ENCODE measurements at regions not wholly inside any gene's neighbourhood (a gene's known extent, or its start where the extent isn't known, plus 50 kb on each side); places are given as distances from the start of the nearest gene placed in this dataset.

DNA sequence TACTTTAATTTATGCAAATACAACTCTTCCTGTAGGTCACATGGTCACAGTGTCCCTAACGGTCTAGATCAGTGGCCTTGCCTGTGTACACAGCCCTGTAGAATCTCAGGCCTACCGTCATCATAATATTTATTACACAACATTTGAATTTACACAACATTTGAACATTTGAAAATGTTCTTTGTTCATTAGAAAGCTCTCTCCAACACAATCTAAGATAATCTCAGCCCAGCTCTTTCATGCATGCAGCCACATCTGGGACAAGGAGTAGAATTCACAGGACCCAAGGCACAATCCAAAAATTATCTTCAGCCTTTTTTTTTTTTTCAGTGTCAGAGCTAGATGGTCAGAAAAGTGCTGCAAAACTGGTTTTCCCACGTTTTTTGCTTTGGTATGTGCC is 892.8 kb downstream of the TFAP2A start:
- Mint-ChIP-seq H3K27ac (no peak overlapping the region), H3K36me3 (no peaks in the 10 kb centered on the region), H3K4me3 (no peak overlapping the region), H3K9me3 (peaks cover 2% of the 10 kb centered on the region), H3K27me3 (no peaks in the 10 kb centered on the region), H3K4me1 (no peaks in the 10 kb centered on the region)
- no peak for DNase-seq
- CTCF ChIA-PET, result no interaction called here

DNA sequence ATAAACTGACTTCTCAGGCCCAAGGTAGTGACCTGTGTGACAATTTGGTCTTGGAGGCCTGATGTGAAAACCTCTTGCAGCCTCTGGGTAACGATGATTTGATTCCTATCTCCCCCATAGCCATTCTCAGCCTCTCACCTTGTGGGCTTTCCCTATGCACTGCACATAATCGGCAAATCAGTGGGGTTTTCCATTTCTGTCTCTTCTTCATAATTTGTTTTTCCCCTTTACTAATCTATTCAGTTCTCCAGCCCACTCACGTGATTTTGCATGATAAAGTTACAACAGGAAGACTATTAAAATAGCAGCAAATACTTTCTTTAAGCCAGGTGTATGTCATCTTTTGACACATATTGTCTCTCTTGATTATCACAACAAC is 893.7 kb downstream of the TFAP2A start:
- CTCF ChIA-PET, result no interaction called here
- DNase-seq, result no peak
- Mint-ChIP-seq H3K9me3 (peaks cover 2% of the 10 kb centered on the region), H3K27me3 (no peaks in the 10 kb centered on the region), H3K27ac (no peak overlapping the region), H3K4me3 (no peak overlapping the region), H3K36me3 (no peaks in the 10 kb centered on the region), H3K4me1 (no peaks in the 10 kb centered on the region)

DNA sequence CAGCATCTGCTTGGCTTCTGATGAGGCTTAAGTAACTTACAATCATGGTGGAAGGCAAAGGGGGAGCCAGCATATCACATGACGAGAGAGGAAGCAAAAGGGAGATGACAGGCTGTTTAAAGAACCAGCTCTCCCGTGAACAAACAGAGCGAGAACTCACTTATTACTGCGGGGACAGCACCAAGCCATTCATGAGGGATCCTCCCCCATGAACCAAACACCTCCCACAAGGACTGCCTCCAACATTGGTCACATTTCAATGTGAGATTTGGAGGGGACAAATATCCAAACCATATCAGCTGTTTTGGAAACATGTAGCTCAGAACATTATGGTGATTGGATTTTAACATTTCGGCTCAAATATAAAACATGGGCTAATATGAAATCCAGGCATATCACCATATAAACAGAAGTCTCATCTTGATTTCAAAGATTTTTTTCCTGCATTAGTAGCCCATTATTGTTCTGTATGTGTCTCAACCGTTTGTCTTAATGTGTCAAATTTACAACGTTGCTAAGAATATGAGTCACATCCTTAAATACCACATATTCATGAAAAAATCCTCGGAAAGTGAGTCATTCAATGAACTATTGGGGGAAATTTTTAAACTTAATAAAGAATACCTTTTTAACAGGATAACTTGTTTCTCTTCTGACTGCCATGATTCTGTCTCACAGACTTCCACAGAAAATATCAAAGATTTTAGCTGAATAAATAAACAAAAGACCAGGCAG is 894.3 kb downstream of the TFAP2A start:
- Mint-ChIP-seq H3K4me3 (no peak overlapping the region), H3K27ac (no peak overlapping the region), H3K27me3 (no peaks in the 10 kb centered on the region), H3K4me1 (no peaks in the 10 kb centered on the region), H3K36me3 (no peaks in the 10 kb centered on the region), H3K9me3 (peaks cover 2% of the 10 kb centered on the region)
- CTCF ChIA-PET, result no interaction called here
- DNase-seq, result no peak

DNA sequence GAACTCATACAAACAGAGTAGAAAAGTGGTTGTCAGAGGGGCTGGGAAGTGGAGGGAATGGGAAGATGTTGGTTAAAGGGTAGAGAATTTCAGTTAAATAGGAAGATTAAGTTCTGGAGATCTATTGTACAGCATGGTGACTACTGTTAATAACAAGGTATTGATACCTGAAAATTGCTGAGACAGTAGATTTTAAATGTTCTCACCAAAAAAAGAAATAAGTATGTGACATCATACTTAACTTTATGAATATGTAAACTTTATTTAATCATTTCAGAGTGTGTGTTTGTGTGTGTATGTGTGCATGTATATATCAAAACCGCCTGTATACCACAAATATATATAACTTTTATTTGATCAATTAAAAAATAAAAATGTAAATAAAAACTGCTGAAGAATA is 896.4 kb downstream of the TFAP2A start:
- CTCF ChIA-PET, result no interaction called here
- H3K27ac Mint-ChIP-seq, result no peak overlapping the region
- no peaks in the 10 kb centered on the region for H3K4me1 Mint-ChIP-seq
- H3K27me3 Mint-ChIP-seq, result no peaks in the 10 kb centered on the region
- no peaks in the 10 kb centered on the region for H3K36me3 Mint-ChIP-seq
- no peak for DNase-seq
- H3K9me3 Mint-ChIP-seq, result peaks cover 4% of the 10 kb centered on the region
- no peak overlapping the region for H3K4me3 Mint-ChIP-seq

DNA sequence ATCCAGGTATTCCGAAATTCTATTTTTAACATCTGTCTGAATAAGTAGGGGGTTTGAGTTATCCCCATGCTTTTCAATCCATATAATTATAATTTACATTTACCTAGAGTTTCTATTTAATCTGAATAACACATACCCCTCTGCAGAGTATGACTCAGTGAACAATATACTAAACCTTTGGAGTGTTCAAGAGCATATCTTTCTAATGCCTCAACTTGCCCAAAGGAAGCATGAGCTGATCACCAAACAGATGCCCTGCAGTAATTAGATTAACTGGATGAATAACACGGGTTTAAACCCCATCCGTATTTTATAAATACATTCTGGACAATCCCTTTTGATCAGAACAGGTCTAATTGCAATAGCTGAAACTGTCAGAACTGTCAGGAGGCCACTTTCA is 897.1 kb downstream of the TFAP2A start:
- CTCF ChIA-PET, result no interaction called here
- no peak overlapping the region for H3K27ac Mint-ChIP-seq
- H3K9me3 Mint-ChIP-seq, result peaks cover 2% of the 10 kb centered on the region
- H3K4me1 Mint-ChIP-seq, result no peaks in the 10 kb centered on the region
- no peak for DNase-seq
- H3K4me3 Mint-ChIP-seq, result no peak overlapping the region
- H3K36me3 Mint-ChIP-seq, result no peaks in the 10 kb centered on the region
- no peaks in the 10 kb centered on the region for H3K27me3 Mint-ChIP-seq

GRCh38 chr6:9515633-9516606 is 899.0 kb downstream of the TFAP2A start:
- DNase-seq, result no peak

DNA sequence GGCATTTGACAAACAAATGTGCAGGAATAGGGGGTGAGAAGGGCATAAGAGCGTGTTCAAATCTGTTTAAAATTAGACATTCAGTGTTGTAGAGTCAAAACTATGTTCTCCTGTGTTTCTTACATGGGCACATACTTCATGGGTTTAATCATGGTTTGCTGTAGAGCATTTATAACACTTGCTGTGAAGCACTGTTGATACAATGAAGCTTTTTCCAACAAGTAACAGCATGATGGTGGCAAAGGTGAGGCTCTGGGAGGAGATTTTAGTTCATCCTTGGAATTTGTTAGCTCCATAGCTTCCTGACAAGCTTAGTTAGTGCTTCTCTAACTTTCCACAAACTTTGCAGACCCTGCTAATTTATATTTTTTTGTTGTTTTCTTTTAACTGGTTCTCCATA is 900.7 kb downstream of the TFAP2A start:
- no peaks in the 10 kb centered on the region for H3K27me3 Mint-ChIP-seq
- CTCF ChIA-PET, result no interaction called here

More at GRCh38 chr6:9515633-9516606, 899.0 kb downstream of the TFAP2A start:
- CTCF ChIA-PET, result no interaction called here
- H3K4me1 Mint-ChIP-seq, result no peaks in the 10 kb centered on the region
- peaks cover 2% of the 10 kb centered on the region for H3K9me3 Mint-ChIP-seq
- H3K27me3 Mint-ChIP-seq, result no peaks in the 10 kb centered on the region
- H3K27ac Mint-ChIP-seq, result no peak overlapping the region
- no peaks in the 10 kb centered on the region for H3K36me3 Mint-ChIP-seq
- H3K4me3 Mint-ChIP-seq, result no peak overlapping the region

DNA sequence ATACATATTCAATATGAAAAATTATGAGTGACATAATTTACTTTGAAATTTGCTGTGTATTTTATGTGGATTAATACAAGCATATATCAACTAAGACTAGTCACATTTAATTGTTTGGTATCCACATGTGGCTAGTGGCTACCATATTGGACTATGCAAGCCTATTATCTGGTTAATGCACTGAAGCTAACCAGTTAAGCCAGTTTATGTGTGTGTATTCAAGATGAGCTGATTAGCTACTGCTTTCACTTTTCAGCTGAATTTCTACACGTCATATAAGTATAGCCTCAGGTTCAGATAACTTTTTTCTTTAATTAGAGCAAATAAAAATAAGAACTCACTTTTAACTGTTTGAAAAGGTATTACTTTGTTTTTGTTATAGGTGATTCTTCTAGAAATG is 903.7 kb downstream of the TFAP2A start:
- H3K4me3 Mint-ChIP-seq, result no peak overlapping the region
- no peak overlapping the region for H3K27ac Mint-ChIP-seq
- H3K36me3 Mint-ChIP-seq, result no peaks in the 10 kb centered on the region
- H3K4me1 Mint-ChIP-seq, result no peaks in the 10 kb centered on the region
- no peak for DNase-seq
- peaks cover 3% of the 10 kb centered on the region for H3K9me3 Mint-ChIP-seq
- H3K27me3 Mint-ChIP-seq, result no peaks in the 10 kb centered on the region
- CTCF ChIA-PET, result no interaction called here

More for the DNA sequence above, 900.7 kb downstream of the TFAP2A start:
- H3K36me3 Mint-ChIP-seq, result no peaks in the 10 kb centered on the region
- H3K4me1 Mint-ChIP-seq, result no peaks in the 10 kb centered on the region
- H3K27ac Mint-ChIP-seq, result no peak overlapping the region
- H3K4me3 Mint-ChIP-seq, result no peak overlapping the region
- DNase-seq, result no peak
- H3K9me3 Mint-ChIP-seq, result peaks cover 2% of the 10 kb centered on the region

DNA sequence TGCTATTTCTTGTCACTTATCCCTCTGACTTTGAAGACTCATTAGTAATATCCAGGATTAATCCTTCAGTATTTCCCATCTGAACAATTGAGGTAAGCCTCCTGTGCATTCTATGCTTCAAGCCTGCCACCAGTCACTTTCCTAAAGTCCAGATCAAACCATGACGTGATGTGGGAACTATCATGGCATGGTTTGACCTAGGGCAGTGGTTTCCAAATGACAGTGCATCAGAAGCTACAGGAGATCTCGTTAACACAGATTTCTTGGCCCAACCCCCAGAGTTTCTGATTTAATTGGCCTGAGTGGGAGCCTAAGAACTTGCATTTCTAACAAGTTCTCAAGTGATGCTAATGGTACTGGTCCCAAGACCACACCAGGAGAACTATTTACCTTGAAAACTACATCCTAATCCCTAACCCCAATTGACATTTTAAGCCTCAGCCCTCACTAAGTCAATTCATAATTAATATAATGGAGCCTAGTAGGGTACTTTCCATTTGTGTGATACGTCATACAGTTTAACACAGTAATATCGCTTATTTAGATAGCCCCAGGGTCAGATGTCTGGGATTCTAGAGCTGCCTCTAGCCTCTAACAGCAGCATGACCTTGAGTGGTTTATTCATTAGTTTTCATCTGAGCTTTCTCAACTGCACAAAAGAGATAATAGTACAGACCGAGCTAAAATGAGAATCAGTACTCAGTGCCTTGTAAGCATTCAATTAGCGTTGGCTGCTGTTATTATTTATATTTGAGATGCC is 907.6 kb downstream of the TFAP2A start:
- H3K36me3 Mint-ChIP-seq, result no peaks in the 10 kb centered on the region
- H3K27ac Mint-ChIP-seq, result no peak overlapping the region
- no peak for DNase-seq
- no peak overlapping the region for H3K4me3 Mint-ChIP-seq
- CTCF ChIA-PET, result no interaction called here
- H3K4me1 Mint-ChIP-seq, result no peaks in the 10 kb centered on the region
- no peaks in the 10 kb centered on the region for H3K27me3 Mint-ChIP-seq
- H3K9me3 Mint-ChIP-seq, result peaks cover 7% of the 10 kb centered on the region

DNA sequence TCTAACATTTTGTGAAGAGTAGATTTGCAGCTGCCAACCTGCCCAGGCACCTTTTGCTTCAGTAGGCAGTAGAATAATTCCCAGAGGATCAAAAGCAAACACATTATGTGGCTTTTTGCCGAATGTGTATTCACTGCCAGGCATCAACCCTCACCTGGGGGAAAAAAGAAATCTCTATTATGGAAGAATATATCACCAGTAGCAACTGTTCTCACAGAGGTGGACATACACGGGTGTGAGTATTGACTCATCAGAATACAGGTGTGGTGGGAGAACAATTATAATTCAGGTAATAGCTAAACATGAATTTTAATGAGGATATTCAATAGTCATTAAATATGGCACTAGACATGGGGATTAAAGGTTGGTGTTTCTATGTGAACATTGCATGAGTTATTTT is 910.7 kb downstream of the TFAP2A start:
- Mint-ChIP-seq H3K36me3 (no peaks in the 10 kb centered on the region), H3K9me3 (peaks cover 7% of the 10 kb centered on the region), H3K27ac (no peak overlapping the region), H3K4me1 (no peaks in the 10 kb centered on the region), H3K4me3 (no peak overlapping the region), H3K27me3 (no peaks in the 10 kb centered on the region)
- CTCF ChIA-PET, result no interaction called here
- no peak for DNase-seq

- Mint-ChIP-seq H3K27me3 (no peaks in the 10 kb centered on the region), H3K36me3 (no peaks in the 10 kb centered on the region), H3K9me3 (peaks cover 7% of the 10 kb centered on the region), H3K27ac (no peak overlapping the region), H3K4me3 (no peak overlapping the region), H3K4me1 (no peaks in the 10 kb centered on the region)
- no peak for DNase-seq
- CTCF ChIA-PET, result no interaction called here
Measured at GRCh38 chr6:9503111-9503761, 911.6 kb downstream of the TFAP2A start.

GRCh38 chr6:9499709-9500108 is 915.2 kb downstream of the TFAP2A start:
- no peaks in the 10 kb centered on the region for H3K36me3 Mint-ChIP-seq
- CTCF ChIA-PET, result no interaction called here
- no peak overlapping the region for H3K27ac Mint-ChIP-seq
- no peaks in the 10 kb centered on the region for H3K27me3 Mint-ChIP-seq
- H3K4me3 Mint-ChIP-seq, result no peak overlapping the region
- H3K4me1 Mint-ChIP-seq, result no peaks in the 10 kb centered on the region
- peaks cover 15% of the 10 kb centered on the region for H3K9me3 Mint-ChIP-seq
- no peak for DNase-seq

DNA sequence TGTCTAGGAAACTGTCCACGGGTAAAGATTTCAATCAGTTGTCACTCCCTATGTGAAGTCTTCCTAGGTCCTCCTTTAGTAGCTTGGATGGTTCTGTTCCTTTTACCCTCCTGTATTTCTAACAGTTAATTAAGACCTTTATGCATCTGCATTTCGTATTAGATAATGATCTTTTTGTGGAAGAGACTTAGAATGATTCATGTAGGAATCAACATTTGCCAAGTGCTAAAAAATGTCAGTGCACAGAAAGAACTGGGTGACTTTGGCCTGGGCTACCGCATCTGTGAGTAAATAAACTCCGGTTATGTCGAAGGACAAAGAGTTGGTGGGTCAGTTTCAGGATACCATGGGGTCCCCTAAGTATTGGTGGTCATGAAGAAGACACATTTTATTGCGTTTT is 918.0 kb downstream of the TFAP2A start:
- Mint-ChIP-seq H3K9me3 (peaks cover 17% of the 10 kb centered on the region), H3K36me3 (no peaks in the 10 kb centered on the region), H3K27ac (no peak overlapping the region), H3K27me3 (no peaks in the 10 kb centered on the region), H3K4me1 (no peaks in the 10 kb centered on the region), H3K4me3 (no peak overlapping the region)
- CTCF ChIA-PET, result no interaction called here
- no peak for DNase-seq

GRCh38 chr6:9494864-9495263 is 920.0 kb downstream of the TFAP2A start:
- no peak overlapping the region for H3K27ac Mint-ChIP-seq
- H3K4me3 Mint-ChIP-seq, result no peak overlapping the region
- peaks cover 17% of the 10 kb centered on the region for H3K9me3 Mint-ChIP-seq
- DNase-seq, result no peak
- H3K27me3 Mint-ChIP-seq, result no peaks in the 10 kb centered on the region
- no peaks in the 10 kb centered on the region for H3K36me3 Mint-ChIP-seq
- CTCF ChIA-PET, result interaction anchor here (0.6 kb wide), 1 partner anchor 512 kb away, joined by 3 read pairs; no protein-coding TSS in a partner anchor
- no peaks in the 10 kb centered on the region for H3K4me1 Mint-ChIP-seq
